Caco-2 (cell line): ENCODE measurements at regions not wholly inside any gene's neighbourhood (a gene's known extent, or its start where the extent isn't known, plus 50 kb on each side); places are given as distances from the start of the nearest gene placed in this dataset.
A peak's percentile ranks its signal among the peaks of the same experiment; 100 is the strongest.

ENCODE experiments used
- BruUV-seq: library from RNA; stranded (reverse); fragments of 400-500 nt; replicated peaks from 2 replicates; lab custom pipeline; 2021; lab: Mats Ljungman, UMichigan
- CTCF ChIA-PET: fragments of 300-600 bp; sonication (Branson Sonifier 250); formaldehyde crosslinking; loops from one replicate; lab custom pipeline; 2022; ENCODE audit warnings: antibody characterized with exemption; lab: Charles Lee
- POLR2A ChIA-PET: fragments of 300-600 bp; sonication (Branson Sonifier 250); formaldehyde crosslinking; loops from one replicate; lab custom pipeline; 2022; ENCODE audit warnings: antibody characterized with exemption; lab: Charles Lee
- DNase-seq, 2 experiments: peaks; one replicate each; pipeline versions ENCODE4 v3.0.0 to v3.0.0-alpha.2; 2020 to 2022
- H3K27me3 ChIP-seq: replicated peaks from 2 replicates; pipeline ENCODE4 v1.6.0; 2011; ENCODE audit warnings: low read length; ENCODE audit not compliant: control insufficient read depth, insufficient read depth
- H3K36me3 ChIP-seq: 2 replicates; pipeline ENCODE4 v1.5.1; 2011; ENCODE audit warnings: low read length; ENCODE audit not compliant: control insufficient read depth, insufficient read depth
- H3K4me1 ChIP-seq: fragments of 250-450 bp; sonication (Bioruptor Pico); 2 replicates; pipeline ENCODE4 v1.5.1; 2020; ENCODE audit warnings: mild to moderate bottlenecking
- H3K4me3 ChIP-seq: 2 replicates; pipeline ENCODE4 v1.5.1; 2011; ENCODE audit warnings: low read depth, mild to moderate bottlenecking, control low read depth, low read length
- H3K9me3 ChIP-seq: fragments of 250-450 bp; sonication (Bioruptor Pico); 2 replicates; pipeline ENCODE4 v1.5.1; 2020; ENCODE audit warnings: mild to moderate bottlenecking, moderate library complexity
- H3K27ac Mint-ChIP-seq: one replicate; pipeline ENCODE4 v1.8.0; 2022; ENCODE audit warnings: mixed read lengths; ENCODE audit not compliant: unreplicated experiment
- H3K27me3 Mint-ChIP-seq: one replicate; pipeline ENCODE4 v1.8.0; 2022; ENCODE audit warnings: mixed read lengths; ENCODE audit not compliant: insufficient read depth, unreplicated experiment
- H3K36me3 Mint-ChIP-seq: one replicate; pipeline ENCODE4 v1.8.0; 2022; ENCODE audit warnings: mild to moderate bottlenecking, mixed read lengths; ENCODE audit not compliant: insufficient read depth, unreplicated experiment
- H3K4me1 Mint-ChIP-seq: one replicate; pipeline ENCODE4 v1.8.0; 2022; ENCODE audit warnings: low read depth, mixed read lengths; ENCODE audit not compliant: unreplicated experiment
- H3K4me3 Mint-ChIP-seq: one replicate; pipeline ENCODE4 v1.8.0; 2022; ENCODE audit warnings: mild to moderate bottlenecking, moderate library complexity, mixed read lengths; ENCODE audit not compliant: unreplicated experiment
- H3K9me3 Mint-ChIP-seq: one replicate; pipeline ENCODE4 v1.8.0; 2022; ENCODE audit warnings: mixed read lengths; ENCODE audit not compliant: unreplicated experiment
- intact Hi-C: fragments of 100-400 bp; cut with micrococcal nuclease; formaldehyde crosslinking; loops from one replicate; pipeline ENCODE4 v1.10.0; 2022; ENCODE audit not compliant: unreplicated experiment
- TF ChIP-seq, protein P1 (sequence below), 2 experiments: fragments of 200-600 bp in 1 of 2; IDR thresholded peaks; 1 replicate in 1 of 2; 2 replicates in 1 of 2; pipeline versions ENCODE4 v1.5.1 to v1.8.0; 2011 to 2022; ENCODE audit warnings: antibody characterized with exemption in 1 of 2, control low read depth in 1 of 2, inconsistent platforms in 1 of 2, low read depth in 1 of 2, low read length in 1 of 2, mild to moderate bottlenecking in 1 of 2, moderate library complexity in 1 of 2; ENCODE audit not compliant: insufficient read depth in 1 of 2, severe bottlenecking in 1 of 2, unreplicated experiment in 1 of 2

DNA sequence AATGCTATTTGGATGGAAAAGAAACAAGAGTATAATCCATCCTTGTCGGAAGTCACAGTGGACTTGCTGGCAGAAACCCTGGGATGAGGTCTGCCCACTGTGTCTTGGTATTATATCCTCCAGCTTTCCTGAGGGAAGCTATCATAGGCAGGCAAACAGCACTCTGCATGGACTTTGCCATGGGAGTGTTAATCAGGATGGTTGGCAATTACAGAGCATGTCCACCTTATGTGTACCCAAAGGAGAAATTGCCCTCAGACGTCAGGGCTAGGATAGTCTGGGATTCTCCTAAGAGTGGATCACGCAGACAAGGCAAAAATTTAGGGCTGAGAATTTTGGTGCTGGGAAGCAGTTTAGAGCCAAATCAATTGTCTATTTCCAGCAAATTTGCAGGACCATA lies 184.9 kb upstream of the ESRRG start:
- POLR2A ChIA-PET, result no interaction called here
- H3K27me3 Mint-ChIP-seq, result no peaks in the 10 kb centered on the region
- DNase-seq, result no peak

DNA sequence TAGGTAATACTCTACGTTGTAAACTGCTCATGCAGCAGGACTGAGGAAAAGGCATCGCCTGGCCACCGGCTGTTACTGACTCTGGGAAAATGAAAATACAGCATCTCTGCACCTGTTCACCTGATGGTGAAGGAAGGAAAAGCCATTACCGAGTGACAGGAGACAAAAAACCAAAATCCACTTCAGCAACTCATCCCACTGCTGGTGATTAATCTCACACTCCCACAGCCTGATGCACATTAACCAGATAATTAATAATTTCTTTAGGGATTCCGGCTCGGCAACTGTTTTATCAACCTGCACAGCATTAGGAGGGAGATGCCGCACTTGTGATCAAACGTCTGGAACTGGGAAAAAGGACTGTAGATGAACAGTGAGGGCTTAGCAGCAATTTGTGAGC lies 183.9 kb upstream of the ESRRG start:
- no peak overlapping the region for H3K4me3 ChIP-seq
- Mint-ChIP-seq H3K9me3 (no peaks in the 10 kb centered on the region), H3K36me3 (no peaks in the 10 kb centered on the region), H3K27ac (no peak overlapping the region), H3K27me3 (no peaks in the 10 kb centered on the region), H3K4me3 (no peak overlapping the region), H3K4me1 (peaks cover 32% of the 10 kb centered on the region)
- CTCF ChIA-PET, result no interaction called here
- BruUV-seq, result no TSS peak
- no peaks in the 10 kb centered on the region for H3K9me3 ChIP-seq
- peaks cover 37% of the 10 kb centered on the region for H3K4me1 ChIP-seq
- TF ChIP-seq, protein P1, sequence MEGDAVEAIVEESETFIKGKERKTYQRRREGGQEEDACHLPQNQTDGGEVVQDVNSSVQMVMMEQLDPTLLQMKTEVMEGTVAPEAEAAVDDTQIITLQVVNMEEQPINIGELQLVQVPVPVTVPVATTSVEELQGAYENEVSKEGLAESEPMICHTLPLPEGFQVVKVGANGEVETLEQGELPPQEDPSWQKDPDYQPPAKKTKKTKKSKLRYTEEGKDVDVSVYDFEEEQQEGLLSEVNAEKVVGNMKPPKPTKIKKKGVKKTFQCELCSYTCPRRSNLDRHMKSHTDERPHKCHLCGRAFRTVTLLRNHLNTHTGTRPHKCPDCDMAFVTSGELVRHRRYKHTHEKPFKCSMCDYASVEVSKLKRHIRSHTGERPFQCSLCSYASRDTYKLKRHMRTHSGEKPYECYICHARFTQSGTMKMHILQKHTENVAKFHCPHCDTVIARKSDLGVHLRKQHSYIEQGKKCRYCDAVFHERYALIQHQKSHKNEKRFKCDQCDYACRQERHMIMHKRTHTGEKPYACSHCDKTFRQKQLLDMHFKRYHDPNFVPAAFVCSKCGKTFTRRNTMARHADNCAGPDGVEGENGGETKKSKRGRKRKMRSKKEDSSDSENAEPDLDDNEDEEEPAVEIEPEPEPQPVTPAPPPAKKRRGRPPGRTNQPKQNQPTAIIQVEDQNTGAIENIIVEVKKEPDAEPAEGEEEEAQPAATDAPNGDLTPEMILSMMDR (IDR thresholded peaks at IDR 0.05; ENCODE audit: insufficient read depth in 1 of 2, low read depth in 1 of 2, low read length in 1 of 2, severe bottlenecking in 1 of 2, unreplicated experiment in 1 of 2), result no peak
- H3K36me3 ChIP-seq, result no peaks in the 10 kb centered on the region
- intact Hi-C loops, result no loop called here
- POLR2A ChIA-PET, result no interaction called here
- no peaks in the 10 kb centered on the region for H3K27me3 ChIP-seq
- no peak for DNase-seq

More for the DNA sequence above, 184.9 kb upstream of the ESRRG start:
- H3K4me3 Mint-ChIP-seq, result no peak overlapping the region
- BruUV-seq, result no TSS peak
- no peaks in the 10 kb centered on the region for H3K9me3 ChIP-seq
- no peak overlapping the region for H3K27ac Mint-ChIP-seq
- H3K9me3 Mint-ChIP-seq, result no peaks in the 10 kb centered on the region
- H3K36me3 Mint-ChIP-seq, result no peaks in the 10 kb centered on the region
- no peak overlapping the region for H3K4me3 ChIP-seq
- H3K27me3 ChIP-seq, result no peaks in the 10 kb centered on the region
- H3K4me1 Mint-ChIP-seq, result peaks cover 29% of the 10 kb centered on the region
- H3K4me1 ChIP-seq, result peaks cover 29% of the 10 kb centered on the region
- H3K36me3 ChIP-seq, result no peaks in the 10 kb centered on the region
- CTCF ChIA-PET, result no interaction called here
- intact Hi-C loops, result no loop called here
- TF ChIP-seq, protein P1 (IDR thresholded peaks at IDR 0.05; ENCODE audit: insufficient read depth in 1 of 2, low read depth in 1 of 2, low read length in 1 of 2, severe bottlenecking in 1 of 2, unreplicated experiment in 1 of 2), result no peak

DNA sequence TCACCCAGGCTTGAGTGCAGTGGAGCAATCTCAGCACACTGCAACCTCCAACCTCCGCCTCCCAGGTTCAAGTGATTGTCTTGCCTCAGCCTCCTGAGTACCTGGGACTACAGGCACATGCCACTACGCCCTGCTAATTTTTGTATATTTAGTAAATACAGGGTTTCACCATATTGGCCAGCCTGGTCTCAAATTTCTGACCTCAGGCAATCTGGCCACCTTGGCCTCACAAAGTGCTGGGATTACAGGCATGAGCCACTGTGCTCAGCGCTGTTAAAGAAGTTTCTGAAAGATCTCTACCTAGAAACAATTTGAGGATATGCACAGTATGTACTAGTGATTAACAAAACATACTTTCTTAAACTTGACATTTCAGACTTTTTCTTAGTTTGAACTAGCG lies 182.6 kb upstream of the ESRRG start:
- DNase-seq, result no peak
- H3K4me3 ChIP-seq, result no peak overlapping the region
- ChIA-PET CTCF (no interaction called here), POLR2A (no interaction called here)
- no peaks in the 10 kb centered on the region for H3K9me3 ChIP-seq
- peaks cover 32% of the 10 kb centered on the region for H3K4me1 Mint-ChIP-seq
- H3K4me3 Mint-ChIP-seq, result peak overlapping the region; percentile 66
- TF ChIP-seq, protein P1 (IDR thresholded peaks at IDR 0.05; ENCODE audit: insufficient read depth in 1 of 2, low read depth in 1 of 2, low read length in 1 of 2, severe bottlenecking in 1 of 2, unreplicated experiment in 1 of 2), result no peak
- peaks cover 37% of the 10 kb centered on the region for H3K4me1 ChIP-seq
- peak overlapping the region; percentile 62 for H3K27ac Mint-ChIP-seq
- intact Hi-C loops, result loop anchor here (2.0 kb wide), 1 partner anchor 155 kb away; no protein-coding TSS in a partner anchor
- H3K36me3 ChIP-seq, result no peaks in the 10 kb centered on the region
- no peaks in the 10 kb centered on the region for H3K36me3 Mint-ChIP-seq
- BruUV-seq, result no TSS peak
- H3K27me3 ChIP-seq, result no peaks in the 10 kb centered on the region
- no peaks in the 10 kb centered on the region for H3K9me3 Mint-ChIP-seq
- H3K27me3 Mint-ChIP-seq, result no peaks in the 10 kb centered on the region
